Hematopoietic multipotent progenitor cell treated with erythropoietin and hydrocortisone succinate and interleukin-3 and kit ligand, for 6 days (in vitro differentiated cells): ENCODE measurements at regions not wholly inside any gene's neighbourhood (a gene's known extent, or its start where the extent isn't known, plus 50 kb on each side); places are given as distances from the start of the nearest gene placed in this dataset.
A peak's percentile ranks its signal among the peaks of the same experiment; 100 is the strongest.
"Not testable (repeated sequence)": the region's sequence is repeated elsewhere in the genome, so short reads cannot be mapped to it uniquely, and the experiment has no call there.

ENCODE experiments used
- DNase-seq: peaks from one replicate; pipeline ENCODE4 v3.0.0-alpha.2; 2015

DNA sequence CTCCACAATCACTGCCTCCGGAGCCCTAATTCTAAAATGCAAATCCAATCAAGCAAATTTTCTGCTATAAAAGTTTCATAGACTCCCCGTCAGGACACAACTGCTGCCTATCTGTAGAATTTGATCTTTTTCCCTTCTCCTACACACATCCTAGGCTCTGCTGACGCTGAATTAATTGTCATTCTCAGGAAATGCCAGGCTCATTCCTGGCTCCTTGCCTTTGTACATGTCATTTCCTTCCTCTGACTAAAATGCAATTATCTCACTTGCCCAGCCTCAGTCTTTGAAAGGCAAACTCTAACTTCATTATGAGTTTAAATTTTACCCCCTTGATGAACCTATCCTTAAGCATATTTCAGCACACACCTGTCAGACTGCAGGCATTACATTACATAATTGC is 844.9 kb upstream of the CRIM1 start:
- no peak for DNase-seq

DNA sequence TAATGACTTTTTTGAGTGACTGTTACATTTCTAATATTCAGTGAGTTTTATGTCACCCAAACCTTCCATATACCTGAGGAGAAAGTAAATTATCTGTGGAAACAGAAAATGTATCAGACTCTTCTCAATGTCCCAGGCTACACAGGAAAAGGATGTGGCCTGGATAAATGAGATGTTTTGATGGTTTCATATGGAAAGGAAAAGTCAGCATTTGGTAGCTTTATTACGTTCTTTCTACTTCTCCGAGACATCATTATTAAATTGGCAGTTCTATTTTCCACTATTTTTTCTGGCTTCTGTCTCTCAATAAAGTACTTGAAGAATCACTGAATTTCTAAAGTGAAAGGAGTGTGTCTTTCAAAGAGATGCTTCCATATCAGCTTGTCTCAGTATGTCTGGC is 847.0 kb upstream of the CRIM1 start:
- no peak for DNase-seq

DNA sequence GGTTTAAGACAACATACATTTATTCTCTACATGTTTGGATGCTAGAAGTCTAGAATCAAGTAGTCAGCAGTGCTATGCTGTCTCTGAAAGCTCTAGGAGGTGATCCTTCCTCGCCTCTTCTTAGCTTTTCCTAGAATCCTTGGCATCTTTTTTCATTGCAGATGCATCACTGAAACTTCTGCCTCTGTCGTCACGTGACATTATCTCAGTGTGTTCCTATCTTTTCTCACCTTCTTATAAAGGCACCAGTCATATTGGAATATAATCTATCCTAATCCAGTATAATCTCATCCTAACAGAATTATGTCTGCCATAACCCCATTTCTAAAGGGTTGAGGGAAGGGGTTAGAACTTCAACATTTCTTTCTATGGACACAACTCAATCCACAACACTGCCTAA is 851.2 kb upstream of the CRIM1 start:
- no peak for DNase-seq

DNA sequence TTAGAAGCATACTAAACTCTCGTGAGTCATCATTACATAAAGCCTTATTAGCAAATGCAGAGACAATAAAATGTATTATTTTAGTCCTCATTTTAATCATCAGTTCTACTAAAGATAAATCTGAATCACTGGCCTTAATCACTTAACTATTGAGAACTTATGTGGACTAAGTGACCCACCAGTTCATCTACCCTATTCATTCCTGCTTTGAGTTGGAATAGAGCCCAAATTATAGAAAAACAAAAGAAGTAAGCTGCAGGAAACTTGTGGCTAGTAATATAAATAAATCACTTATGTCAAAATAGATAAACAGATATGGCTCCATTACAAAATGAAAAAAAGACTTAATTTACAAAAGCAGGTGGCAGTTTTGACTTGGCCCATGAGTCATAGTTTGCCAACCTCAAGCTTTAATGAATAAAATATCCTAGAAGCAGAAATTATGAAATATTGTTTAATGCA is 851.8 kb upstream of the CRIM1 start:
- no peak for DNase-seq

DNA sequence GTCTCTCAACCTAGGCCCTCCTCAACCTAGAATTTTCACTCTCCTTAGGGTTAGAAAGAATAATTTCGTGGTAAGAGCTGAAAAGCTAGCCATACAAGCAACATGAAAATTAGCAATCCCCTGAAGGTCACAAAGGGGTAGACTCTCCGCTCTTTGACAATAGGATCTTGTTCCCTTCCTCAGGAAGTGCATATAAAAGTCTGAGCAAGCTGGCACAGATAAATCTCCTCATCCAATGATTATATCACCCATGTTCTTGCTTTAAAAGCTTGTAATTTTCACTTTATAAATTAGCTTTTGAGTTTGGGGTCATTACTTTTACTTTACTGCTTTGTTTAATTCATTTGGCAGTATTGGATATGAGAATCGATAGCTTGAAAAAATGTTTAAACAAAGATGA is 852.3 kb upstream of the CRIM1 start:
- no peak for DNase-seq

DNA sequence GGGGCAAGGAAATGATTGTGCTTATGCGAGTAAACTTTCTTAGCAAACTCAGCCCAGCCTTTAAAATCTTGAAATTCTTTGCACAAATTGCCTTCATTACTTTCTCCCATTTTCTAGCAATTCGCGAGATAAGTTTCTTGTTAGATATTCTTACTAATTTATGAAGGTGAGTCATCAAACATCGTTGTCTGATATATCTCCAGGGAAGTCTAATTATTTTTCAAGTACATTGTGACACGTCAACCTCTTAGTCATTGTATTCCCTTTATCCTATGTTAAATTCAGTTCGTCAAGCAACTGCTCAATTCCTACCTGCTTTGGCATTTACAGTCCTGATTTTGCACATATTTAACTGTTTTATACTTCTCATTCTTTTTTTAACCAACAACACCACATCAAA is 854.5 kb upstream of the CRIM1 start:
- no peak for DNase-seq

DNA sequence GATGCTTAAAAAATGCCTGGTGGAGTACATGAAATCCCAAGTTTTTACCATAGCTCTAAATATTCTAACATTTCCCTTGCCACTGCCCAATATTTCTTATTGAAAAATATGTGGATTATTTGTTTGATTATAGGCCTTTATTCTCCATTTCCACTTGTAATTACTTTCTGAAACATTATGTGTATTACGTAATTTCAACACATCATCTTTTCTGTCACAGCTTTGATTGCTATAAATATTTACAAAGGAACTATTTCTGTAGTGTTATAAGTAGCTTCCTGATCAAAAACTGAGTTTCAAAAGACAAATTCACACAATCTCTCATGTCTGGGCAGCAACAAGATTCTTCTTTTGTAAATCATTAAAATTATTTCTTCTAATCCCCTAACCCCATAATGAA is 859.6 kb upstream of the CRIM1 start:
- no peak for DNase-seq

DNA sequence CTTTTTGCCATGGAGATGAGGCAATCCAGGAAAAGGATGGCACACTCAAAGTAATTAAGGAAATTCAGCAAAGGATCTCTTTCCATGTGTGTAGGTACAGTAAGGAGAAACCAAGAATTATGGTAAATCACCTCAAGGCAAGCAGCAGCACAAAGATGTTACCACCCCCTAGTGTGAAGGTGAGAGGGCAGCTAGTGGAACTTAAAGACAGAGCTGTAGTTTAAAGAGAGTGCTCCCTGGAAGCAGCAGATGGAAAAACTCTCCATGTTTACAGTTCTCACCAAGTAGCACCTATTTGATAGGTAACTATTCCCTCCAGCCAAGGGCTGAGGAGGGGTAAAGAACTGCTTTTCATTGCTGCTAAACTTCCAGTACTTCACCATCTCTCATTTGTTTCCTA is 860.4 kb upstream of the CRIM1 start:
- no peak for DNase-seq

DNA sequence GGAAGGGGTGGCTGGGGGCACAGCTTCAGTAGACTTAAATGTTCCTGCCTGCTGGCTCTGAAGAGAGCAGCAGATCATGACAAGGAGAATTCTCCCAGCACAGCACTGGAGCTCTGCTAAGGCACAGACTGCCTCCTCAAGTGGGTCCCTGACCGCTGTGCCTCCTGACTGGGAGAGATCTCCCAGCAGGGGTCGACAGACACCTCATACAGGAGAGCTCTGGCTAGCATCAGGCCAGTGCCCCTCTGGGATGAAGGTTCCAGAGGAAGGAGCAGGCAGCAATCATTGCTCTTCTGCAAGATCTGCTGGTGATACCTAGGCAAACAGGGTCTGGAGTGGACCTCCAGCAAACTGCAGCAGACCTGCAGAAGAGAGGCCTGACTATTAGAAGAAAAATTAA is 877.5 kb upstream of the CRIM1 start:
- DNase-seq, result not testable (repeated sequence)

DNA sequence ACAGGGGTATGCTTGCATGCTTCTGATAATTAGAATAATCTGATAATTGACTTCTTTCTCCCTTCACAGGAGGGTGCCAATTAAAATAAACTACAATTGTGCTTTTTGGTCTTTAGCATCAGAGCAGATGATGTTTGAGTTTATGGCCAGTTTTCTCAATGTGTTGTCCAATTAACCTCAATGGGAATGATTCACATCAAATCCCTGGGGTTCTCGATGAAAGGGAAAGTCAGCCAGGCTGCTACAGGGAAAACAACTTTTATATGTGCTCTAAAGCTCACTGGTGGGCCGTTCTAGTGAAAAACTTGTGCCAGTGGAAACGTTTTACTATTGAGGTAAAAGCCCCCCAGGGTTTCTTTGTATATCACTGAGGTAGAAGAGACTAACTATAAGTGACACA is 887.3 kb upstream of the CRIM1 start:
- no peak for DNase-seq

DNA sequence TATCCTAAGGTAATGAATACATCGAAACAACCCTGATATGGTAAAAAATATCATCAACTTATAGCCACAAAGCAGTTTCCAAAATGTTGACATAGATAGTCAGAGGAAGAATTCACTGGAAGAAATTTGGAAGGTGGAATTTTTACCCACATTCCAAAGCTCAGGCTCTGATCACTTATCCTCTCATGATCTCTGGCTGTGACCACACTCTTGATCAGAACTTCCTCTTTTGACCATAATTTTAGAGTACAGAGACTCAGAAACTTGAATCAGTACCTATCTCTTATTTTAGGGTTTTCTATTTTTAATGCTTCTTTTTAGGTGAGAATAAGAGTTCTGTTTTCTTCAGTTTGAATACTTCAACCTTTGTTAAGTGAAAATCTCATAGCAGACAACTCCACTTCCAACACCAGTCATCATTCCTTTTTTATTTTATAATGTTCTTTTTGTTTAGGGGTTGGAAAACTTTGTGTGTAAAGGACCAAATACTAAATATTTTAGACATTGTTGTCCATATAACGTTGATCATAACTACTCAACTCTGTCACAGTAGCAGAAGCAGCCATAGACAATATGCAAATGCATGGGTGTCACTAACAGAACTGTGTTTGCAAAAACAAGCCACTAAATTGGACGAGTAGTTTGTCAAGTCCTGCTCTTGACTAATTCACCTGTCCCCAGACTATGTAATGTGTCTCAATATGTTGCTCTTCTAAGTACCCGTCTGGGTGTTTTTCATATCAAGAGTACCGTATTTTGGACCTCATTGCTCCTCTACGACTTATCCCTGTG is 891.6 kb upstream of the CRIM1 start:
- DNase-seq, result peak; percentile 3

DNA sequence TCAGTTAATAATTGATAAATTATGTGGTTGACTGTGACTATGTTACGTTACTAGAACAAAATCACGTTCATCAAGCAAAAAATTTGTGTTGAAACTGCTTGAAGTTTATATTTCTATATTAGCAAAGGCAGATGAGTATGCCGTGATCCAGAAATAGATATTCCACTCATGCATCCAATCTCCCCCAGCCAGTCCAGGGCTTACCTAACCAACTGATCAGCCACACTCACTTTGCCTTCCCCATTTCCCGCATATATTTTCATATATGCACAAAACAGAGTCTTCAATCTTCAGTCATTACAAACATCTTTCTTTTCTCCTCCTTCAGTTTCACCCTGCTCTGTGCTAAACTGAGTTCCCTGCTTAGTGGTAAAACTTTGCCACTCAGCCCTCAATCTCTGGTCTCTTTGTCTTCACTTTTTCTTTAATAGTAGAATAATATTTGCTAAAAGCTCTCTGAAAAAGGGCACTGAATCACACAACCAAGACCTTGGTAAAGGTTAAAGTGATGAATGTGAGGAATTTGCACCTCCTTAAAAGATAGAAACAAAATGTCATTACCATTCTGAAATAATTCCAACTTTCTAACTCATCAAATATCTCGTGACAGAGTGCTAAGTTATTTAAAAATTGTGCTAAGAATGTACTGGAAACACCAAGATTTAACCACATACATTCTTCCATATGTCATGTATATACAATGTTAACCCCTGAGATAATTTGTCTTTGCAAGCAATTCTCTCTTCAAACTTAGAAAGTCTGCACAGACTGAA is 893.2 kb upstream of the CRIM1 start:
- no peak for DNase-seq

DNA sequence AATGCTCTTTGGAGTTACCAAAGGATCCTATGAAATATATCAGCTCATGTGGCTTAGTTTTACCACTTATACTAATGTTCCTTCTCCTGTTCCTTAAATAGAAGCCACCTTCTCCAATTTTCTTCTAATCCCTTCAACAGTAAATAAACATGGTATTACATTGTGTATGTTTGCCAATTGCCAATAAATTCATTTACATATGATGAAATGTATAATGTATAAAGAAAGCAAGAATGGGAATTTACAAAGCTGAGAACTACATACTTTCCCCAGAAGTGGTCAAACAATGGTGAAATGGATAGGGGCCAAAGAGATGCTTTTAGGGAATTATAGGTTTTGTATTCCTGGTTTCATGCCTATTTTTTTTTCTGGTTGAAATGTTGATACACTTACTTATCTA is 894.2 kb upstream of the CRIM1 start:
- no peak for DNase-seq

DNA sequence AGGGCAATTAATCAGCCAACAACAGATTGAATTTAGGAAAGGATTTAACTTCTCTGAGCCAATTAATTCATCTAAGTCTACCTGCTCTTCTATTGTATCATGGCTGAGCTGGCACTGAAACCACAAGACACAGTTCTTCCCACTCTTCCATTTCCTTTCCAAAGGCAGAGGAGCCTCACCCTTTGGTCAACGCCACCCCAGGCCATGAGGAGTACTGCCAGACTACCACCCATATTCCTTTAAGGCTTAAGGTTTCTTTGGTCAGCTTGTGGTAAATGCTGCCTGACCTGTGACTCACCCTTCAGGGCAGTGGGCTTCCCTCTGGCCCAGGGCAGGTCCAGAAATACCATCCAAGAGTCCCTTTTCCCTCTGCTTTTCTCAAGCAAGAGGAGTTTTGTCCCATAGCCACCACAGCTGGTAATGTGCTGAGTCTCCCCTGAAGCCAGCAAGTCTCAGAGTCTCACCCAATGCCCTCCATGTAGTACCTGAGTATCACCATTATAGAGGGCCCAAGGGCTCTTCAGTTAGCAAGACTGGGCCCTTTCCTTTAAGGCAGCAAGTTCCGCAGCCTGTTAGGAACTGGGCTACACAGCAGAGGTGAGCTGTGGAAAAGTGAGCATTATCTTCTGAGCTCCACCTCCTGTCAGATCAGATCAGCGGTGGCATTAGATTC is 900.5 kb upstream of the CRIM1 start:
- DNase-seq, result no peak

DNA sequence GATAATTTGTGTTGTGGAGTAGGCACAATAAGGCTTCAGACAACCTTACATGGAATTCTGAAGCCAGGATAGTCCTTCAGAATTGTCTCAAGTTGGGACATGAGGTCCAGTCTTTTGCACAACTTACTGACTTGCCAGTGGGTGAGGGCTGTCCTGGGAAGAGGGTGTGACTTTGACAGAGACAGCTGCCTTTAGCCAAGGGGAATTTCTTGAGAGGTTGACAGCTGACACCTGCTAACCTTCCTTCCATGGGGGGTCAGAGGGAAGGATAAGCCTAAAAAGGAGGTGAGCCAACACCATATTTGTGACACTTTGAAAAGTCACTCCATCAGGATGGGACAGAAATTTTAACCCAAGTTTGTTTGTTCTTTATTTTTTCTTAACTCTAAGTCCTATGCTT is 907.8 kb upstream of the CRIM1 start:
- no peak for DNase-seq

DNA sequence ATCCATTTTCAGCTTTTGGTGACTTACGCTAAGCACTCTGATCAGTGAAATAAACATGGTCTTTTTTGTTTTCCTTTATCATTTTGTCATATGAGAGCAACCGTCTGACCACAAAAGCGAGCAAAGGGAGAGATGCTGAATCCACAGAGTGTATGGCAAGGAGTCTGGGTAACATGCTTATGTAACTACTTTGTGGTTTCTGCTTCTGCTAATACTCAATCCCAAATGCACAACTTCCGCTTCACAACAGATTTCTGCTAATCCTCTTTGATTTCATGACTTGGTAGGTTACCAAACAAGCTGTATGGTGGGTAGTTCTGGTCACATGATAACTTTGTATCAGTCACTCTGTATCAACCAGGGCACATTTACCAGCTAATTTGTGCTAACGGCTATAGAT is 908.4 kb upstream of the CRIM1 start:
- peak; percentile 43 for DNase-seq

DNA sequence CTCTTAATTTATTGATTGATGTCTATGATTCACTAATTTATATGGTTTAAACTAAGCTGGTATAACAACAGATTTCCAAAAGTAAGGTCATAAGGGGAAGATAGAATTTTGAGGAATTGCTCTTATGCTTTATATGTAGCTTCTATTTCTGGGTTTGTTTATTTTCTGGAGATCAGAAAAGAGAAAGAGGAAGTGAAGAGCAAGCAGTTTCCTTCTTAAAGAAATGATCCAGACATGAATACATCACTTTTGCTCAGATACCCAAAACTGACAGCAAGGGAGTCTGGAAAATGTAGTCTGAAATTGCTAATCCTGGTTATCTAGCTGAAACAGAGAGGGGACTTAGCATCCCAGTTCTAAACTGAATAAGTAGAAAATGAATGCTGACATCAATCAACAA is 912.5 kb upstream of the CRIM1 start:
- DNase-seq, result no peak

DNA sequence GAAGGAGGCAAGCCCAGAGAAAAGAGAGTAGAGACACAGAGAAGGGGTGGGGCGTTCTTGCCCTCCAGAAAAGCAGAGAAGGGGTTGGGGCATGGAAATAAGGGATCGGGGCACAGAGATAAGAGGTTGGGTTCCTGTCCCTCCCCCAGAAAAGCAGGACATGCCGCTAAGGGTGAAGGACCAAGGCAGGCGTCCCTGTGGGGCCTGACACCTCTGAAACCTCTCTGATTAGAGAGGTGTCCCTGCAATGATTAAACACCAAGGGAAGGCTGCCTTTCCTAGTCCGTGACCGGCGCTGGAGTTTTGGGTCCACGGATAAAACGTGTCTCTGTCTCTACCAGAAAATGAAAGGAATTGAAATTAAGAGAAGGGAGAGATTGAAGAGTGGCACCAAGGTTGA is 914.0 kb upstream of the CRIM1 start:
- DNase-seq, result not testable (repeated sequence)

DNA sequence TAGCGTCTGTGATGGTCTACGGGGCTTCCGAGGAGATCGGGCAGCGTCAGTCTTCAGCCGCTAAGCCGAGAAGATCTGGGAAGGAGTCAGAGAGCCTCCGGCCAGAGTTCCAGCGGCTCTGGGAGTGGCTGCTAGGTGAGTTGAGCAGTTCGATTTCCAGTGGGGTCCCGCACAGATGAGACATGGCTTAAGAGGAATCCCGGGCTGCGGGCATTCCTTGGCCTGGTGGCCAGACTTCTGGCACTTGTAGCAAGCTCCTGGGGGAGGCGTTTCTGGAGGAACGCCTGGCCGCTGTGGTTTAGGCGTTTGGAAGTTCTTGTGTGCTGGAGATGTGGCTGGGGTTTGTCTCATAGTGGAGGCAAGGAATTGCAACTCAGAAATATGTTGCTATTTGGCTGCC is 915.3 kb upstream of the CRIM1 start:
- not testable (repeated sequence) for DNase-seq

DNA sequence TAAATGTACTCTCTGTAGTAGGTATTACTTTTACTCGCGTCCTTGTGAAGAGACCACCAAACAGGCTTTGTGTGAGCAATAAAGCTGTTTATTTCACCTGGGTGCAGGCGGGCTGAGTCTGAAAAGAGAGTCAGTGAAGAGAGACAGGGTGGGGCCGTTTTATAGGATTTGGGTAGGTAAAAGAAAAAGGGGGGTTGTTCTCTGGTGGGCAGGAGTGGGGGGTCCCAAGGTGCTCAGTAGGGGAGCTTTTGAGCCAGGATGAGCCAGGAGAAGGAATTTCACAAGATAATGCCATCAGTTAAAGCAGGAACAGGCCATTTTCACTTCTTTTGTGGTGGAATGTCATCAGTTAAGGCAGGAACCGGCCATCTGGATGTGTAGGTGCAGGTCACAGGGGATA is 918.7 kb upstream of the CRIM1 start:
- DNase-seq, result not testable (repeated sequence)

DNA sequence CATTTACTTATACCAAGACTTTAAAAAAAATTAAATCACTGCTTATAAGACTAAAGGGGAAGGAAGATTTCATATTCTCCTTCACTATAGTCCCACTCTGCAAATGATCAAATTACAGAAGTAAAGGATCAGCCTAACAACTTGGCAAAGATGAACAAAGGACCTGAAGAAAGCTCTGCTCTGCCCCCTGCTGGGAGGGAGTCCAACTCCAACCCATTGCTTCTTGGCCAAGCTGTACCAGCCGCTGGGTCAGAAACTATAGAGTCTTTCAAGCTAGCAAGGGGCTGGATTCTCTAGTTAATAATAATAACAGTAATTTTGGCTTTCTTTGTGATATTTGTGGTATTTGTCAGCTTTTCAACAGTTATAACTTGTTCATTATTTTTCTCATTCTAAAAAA is 927.0 kb upstream of the CRIM1 start:
- peak; percentile 60 for DNase-seq

DNA sequence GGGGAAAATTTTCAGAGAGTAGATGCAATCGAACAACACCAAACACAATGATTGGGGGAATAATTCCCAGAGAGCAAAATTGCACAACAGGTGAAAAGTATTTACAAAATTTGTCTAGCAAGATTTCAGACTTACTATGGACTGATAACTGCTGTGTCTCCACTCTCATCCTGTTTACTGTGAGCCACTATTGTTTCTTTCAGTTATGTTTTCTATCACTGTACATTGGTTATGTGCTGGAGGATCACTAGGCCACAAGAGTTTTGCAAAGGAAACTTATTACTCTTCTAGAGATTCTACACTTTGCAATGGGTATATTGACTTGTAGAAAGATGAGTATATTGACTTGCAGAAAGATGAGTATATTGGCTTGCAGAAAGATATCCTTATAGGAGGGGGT is 934.1 kb upstream of the CRIM1 start:
- no peak for DNase-seq

DNA sequence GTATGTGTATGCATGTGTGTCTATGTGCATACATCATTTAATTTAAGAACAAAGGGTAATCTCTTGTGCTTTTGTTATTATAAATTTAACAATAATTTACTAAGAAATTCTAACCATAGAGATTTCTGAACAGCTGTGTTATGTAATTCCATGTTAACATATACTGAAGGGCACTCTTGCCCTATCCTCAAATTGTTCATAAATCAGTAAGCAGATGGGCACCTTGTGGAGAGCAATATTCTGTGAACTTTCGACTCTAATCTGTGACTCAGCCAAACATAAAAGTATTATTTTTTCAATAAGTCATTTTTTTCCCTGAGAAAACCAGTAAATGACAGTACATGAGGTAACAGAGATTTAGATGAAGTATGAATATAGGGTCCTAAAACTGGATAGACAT is 938.3 kb upstream of the CRIM1 start:
- DNase-seq, result no peak
